HPDE6-E6E7 (cell line): ENCODE measurements at regions not wholly inside any gene's neighbourhood (a gene's known extent, or its start where the extent isn't known, plus 50 kb on each side); places are given as distances from the start of the nearest gene placed in this dataset.
A peak's percentile ranks its signal among the peaks of the same experiment; 100 is the strongest.

Source experiments
- DNase-seq: peaks from one replicate; pipeline ENCODE4 v3.0.0; 2011; ENCODE audit warnings: missing footprints; ENCODE audit errors: extremely low spot score

DNA sequence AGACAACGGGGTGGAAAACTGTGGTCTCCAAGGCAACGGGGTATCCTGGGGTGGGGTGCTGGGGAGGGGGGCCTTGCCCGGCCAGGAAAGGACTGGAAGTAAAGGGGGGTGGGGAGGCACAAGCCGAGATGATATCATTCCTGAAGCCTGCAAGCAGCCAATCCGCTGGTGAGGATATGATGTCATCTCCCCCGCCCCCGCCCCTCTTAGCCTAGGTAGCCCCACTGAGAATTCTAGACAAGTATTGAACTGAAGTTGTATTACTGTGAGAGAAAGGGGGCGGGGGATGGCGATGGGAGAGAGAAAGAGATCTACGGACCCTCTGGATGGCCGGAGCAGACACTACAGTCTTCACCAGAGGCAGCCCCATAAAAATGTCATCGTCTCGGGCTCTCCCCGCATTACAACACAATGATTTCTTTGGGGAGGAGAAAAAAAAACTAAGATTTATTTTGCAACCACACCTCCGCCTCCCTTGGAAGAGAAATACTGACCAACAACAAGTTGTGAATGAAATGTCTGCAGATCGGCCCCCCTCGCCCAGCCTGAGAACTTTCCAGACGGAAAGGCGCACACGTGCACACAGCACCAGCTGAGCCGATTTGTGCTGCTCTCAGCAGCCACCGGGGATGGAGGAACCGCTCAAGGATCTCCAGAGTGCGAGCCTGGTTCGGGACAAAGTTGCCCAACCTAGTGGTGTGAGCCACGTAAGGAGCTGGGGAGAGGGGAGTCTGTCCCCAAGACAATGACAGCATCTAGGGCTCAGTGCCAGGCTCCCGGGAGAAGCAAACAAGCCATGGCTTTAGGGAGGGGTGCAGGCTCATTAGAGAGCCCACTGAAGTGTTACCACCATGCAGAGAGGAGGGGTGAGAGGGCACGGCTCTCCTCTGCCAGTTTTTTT lies 222.1 kb downstream of the SOX9 start:
- no peak for DNase-seq

DNA sequence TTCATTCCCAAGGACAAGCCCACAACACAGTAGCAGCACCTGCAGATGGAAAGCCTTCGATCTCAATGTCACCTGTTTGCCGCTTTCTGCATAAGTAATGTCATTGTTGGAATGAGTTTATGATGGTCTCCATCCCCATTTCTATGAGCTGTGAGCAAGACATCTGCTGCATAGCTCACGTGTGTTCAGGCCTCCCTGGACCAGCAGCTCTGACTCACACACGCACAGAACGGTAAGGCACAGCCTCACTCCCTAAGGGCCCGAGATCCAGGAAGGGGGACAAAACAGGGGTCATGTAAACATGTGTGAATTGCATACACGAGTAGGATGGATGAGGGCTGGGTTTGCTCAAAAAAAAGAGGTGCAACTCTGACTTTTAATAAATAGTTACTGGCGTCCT lies 223.1 kb downstream of the SOX9 start:
- no peak for DNase-seq

DNA sequence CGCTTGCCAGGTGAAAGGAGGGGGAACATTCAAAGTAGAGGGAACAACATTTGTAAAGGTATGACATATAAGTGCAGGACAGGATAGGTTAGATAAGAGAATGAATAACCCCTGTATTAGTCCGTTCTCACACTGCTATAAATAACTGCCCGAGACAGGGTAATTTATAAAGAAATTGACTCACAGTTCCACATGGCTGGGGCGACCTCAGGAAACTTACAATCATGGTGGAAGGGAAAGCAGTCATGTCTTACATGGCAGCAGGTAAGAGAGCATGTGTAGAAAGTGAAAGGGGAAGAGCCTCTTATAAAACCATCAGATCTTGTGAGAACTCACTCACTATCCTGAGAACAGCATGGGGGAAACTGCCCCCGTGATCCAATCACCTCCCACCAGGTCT lies 223.8 kb downstream of the SOX9 start:
- DNase-seq: no peak

DNA sequence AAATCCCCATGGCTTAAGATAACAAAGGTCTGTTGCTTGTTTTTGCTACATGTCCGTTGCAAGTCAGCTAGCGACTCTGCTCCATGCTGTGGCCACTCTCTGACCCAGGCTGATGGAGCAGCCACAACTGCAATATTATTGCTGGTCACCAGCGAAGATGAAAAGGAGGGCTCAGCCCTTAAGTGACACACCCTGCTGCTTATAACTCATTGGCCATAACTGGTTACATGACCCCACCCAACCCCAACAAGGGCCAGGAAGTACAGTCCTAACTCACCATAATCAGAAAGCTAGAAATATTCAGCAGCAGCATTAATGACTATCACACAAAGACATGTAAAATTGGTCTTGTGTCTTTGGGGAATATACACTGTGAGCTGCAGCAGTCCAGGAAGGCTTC lies 224.3 kb downstream of the SOX9 start:
- DNase-seq: no peak

DNA sequence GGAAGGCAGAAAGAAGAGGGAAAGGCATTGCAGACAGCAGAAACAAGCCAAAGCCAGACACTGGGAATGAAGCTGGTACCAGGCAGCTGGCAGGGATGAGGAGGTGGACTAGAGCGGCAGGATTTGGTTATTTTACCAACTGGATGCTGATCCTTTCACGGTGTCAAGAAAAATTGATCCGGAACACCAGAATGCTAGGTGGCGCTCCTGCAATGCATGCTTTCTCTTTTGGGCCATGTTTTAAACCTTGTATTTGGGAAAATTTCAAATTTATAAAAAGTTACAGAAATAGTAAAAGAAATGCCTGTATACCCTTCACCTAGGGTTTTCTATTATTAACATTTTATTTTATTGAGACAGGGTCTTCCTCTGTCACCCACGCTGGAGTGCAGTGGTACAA lies 224.7 kb downstream of the SOX9 start:
- DNase-seq: no peak

GRCh38 chr17:72346306-72346705 lies 225.5 kb downstream of the SOX9 start:
- no peak for DNase-seq

DNA sequence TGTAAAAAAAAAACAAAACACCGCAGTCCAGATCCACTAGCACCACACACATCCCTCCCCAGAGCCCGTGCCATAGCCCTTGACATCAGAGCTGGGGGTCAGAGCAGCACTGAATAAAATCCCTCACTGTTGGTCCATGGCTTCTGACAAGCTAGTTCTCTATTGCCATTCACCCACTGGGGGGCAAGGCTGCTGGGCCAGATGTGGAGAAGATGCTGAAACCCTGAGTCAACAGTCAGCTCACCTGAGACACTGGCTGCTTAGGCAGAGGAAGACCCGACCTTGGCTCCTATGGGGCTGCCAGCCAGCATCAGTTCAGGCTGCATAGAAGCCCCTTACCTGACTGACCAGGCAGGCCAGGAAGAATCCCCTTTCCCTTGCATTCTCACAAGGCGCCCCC lies 228.2 kb downstream of the SOX9 start:
- DNase-seq: no peak

GRCh38 chr17:72349491-72349995 lies 228.7 kb downstream of the SOX9 start:
- no peak for DNase-seq

- DNase-seq: no peak
Observed at GRCh38 chr17:72350073-72350472, 229.3 kb downstream of the SOX9 start.

GRCh38 chr17:72351365-72351764 lies 230.5 kb downstream of the SOX9 start:
- no peak for DNase-seq

- no peak for DNase-seq
Observed at GRCh38 chr17:72351884-72352346, 231.1 kb downstream of the SOX9 start.

DNA sequence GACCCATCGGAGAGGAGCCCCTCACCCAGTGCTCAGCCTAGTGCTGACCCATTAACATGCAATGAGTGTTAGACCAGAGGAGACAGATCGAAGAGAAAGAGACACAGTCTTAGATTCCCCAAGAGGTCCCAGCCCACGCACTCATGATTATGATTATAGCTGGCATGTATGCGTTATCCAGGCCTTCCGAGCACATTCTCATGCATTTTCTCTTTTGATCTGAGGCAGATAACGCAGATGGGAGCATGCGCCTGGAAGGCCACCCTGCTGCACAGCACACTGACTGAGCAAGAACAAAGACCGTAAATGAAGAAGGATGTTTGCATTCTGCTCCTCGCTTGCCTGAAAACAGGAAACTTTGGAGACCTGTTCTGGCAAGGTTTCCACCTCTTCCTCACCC lies 232.7 kb downstream of the SOX9 start:
- no peak for DNase-seq

- no peak for DNase-seq
Observed at GRCh38 chr17:72354071-72354470, 233.3 kb downstream of the SOX9 start.

DNA sequence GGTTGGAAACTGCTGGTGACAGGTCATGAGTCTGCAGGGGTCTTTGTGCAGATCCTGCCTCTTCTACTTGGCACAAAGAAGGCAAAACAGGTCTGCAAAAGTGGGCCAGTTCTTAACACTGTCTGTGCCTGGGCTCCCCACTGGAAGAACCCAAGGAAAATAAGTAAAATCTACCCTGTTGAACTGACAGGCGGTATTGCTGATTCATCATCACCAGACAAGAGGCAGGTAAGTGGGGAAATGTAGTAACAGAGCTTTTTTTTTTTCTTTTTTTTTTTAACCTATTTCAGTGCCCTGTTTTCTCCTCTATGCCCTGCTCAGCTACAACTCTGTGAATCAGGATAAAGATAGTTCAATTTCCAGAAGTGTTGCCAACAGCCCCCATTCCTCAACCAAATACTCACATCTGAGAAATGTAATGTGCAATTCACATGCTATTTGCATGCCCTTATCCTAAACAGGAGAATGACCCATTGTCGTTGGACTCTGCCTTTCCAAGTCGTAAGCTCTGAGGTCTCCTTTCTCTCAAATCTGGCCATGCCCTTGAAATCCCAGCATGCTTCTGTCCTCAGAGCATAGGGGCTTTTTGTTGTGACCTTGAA lies 237.0 kb downstream of the SOX9 start:
- no peak for DNase-seq

GRCh38 chr17:72358465-72358864 lies 237.6 kb downstream of the SOX9 start:
- DNase-seq: peak; percentile 86

- DNase-seq: no peak
Observed at GRCh38 chr17:72359274-72359673, 238.5 kb downstream of the SOX9 start.

GRCh38 chr17:72359811-72360210 lies 239.0 kb downstream of the SOX9 start:
- DNase-seq: no peak

DNA sequence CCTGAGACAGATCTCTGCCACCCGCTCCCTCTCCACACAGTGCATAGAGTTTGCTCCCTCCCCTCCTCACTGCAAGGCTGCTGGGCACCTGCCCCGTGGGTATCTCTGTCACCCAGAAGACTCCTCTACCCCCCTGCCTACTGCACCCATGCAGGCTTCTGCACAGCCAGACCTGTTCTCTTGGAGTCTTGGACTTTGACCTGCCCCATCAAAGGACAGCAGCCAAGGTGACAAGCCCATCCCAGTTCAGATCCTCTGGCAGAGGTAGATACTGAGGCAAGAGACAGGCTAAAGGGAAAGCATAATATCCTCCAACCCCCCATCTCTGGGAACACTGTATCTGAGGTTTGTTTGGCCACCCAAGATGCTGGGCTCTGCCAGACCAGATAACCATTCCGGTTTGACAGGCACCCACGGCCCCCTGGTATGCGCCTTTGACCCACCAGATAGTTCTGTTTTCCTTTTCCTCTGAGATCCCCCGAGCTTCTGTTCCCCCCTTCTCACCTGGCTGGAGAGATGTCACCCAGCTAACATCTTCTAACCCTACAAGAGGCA lies 239.6 kb downstream of the SOX9 start:
- DNase-seq: no peak

GRCh38 chr17:72361892-72362291 lies 241.1 kb downstream of the SOX9 start:
- DNase-seq: peak; percentile 60

DNA sequence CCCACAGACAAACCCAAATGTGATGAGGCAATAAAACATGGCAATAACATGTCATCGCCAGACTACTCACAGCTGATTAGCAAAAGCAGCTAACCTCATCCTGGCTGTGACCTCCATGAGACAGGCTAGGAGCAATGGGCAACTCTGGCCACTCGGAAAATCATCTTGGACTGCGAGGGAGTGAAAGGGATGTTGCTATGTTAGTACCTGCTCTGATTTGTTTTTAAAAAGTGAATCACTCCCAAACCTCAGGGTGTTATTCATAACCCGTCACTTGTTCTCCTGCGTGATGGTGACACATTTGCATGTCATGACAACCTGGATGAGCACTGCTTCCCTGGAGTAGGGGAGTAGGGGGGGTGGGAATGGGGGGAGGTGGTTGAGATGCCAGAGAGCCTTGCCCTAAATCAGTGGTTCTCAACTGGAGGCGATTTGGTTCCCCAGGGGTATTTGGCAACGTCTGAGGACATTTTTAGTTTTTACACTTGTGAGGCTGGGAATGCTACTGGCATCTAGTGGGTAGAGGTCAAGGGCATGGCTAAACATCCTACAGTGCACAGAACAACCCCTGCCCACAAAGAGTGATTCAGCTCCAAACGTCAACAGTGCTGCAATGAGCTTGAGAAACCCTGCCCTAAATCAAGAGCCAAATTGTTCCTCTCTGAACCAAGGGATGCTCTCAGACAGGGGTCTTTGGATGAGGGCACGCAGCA lies 241.7 kb downstream of the SOX9 start:
- DNase-seq: peak; percentile 96

DNA sequence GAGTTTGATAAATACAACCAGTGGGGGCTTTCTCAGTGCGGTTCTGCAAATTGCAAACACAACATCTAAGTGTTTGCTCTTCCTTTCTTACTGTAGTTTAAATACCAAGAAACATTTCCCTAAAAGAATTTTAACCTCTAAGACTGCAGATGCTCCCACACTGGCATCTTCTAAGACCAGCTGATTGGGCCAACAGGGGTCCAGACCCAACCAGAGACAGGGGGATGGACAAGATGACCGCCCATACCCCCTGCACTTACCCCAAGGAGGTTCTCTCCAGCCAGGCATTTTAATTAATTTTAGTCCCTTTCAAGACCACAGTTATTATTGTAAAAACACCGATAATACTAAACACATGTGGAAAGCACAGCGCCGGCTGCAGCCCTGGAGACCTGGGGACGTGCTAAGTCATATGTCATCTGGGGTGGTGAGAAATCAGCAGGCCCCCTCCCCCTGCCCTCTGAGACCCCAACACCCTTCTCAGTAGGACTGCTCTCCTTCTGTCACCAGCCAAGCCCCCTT lies 242.3 kb downstream of the SOX9 start:
- DNase-seq: no peak

DNA sequence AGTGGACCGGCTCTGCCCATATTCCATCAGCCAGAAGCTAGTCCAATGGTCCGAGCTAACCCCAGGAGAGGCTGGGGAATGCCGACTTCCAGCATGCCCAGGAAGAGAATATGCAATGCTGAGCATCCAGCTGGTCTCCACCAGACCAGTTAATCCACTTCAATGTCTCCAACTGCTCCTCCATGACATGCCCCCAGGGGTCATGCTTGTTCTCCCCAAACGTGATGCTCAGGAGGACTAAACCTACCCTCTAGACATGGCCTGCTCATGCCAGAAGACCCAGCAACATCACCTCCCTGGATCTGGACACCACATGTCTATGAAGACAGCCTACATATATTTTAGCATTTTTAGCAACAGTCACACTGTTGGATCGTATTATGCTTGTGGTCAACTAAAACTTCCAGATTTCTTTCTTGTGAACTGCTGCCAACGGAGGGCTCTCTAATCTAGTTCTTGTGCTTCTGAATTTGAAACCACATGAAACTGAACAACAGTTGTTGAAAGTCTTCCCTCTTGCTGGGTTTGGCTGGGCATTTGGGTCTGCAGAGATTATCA lies 245.1 kb downstream of the SOX9 start:
- no peak for DNase-seq
